Stomach (tissue), 8 donors: ENCODE measurements at regions not wholly inside any gene's neighbourhood (a gene's known extent, or its start where the extent isn't known, plus 50 kb on each side); places are given as distances from the start of the nearest gene placed in this dataset.
"Not testable (repeated sequence)": the region's sequence is repeated elsewhere in the genome, so short reads cannot be mapped to it uniquely, and the experiment has no call there.

Experiments used
- DNase-seq, 2 donors: peaks; one replicate each; pipeline versions ENCODE4 v3.0.0 to v3.0.0-alpha.2; 2013 to 2019
- H3K27ac ChIP-seq, 5 donors: fragments of 200-600 bp in 4 of 5; sonication (generic) in 4 of 5; one replicate each; pipeline ENCODE4 v1.5.1; 2013 to 2019; ENCODE audit warnings: mild to moderate bottlenecking in 1 of 5, moderate library complexity in 1 of 5
- H3K27me3 ChIP-seq, 3 donors: fragments of 200-600 bp; sonication (generic); one replicate each; pipeline ENCODE4 v1.5.1; 2017 to 2019; ENCODE audit warnings: mixed run types in 1 of 3
- H3K36me3 ChIP-seq, 4 donors: fragments of 200-600 bp; sonication (generic); 1 replicate in 3 of 4; 2 replicates in 1 of 4; pipeline ENCODE4 v1.5.1; 2016 to 2019
- H3K4me1 ChIP-seq, 4 donors: fragments of 200-600 bp; sonication (generic); one replicate each; pipeline ENCODE4 v1.5.1; 2016 to 2019
- H3K4me3 ChIP-seq, 4 donors: fragments of 200-600 bp; sonication (generic) in 3 of 4; one replicate each; pipeline ENCODE4 v1.5.1; 2016 to 2019; ENCODE audit warnings: mild to moderate bottlenecking in 1 of 4
- H3K9me3 ChIP-seq, 4 donors: fragments of 200-600 bp; sonication (generic); one replicate each; pipeline ENCODE4 v1.5.1; 2016 to 2019
- CTCF ChIP-seq, 7 experiments: fragments of 450-650 bp in 4 of 7; fragments of 200-600 bp in 3 of 7; sonication (generic) in 3 of 7; IDR thresholded peaks; one replicate each; pipeline ENCODE4 v1.5.1; 2016 to 2019; ENCODE audit warnings: antibody characterized with exemption in 7 of 7, control low read depth in 2 of 7, mild to moderate bottlenecking in 1 of 7
- EP300 ChIP-seq: sonication (generic); formaldehyde crosslinking; IDR thresholded peaks from one replicate; pipeline ENCODE4 v1.6.1; 2017; ENCODE audit warnings: antibody characterized with exemption
- POLR2A ChIP-seq, 4 donors: fragments of 450-650 bp; IDR thresholded peaks; one replicate each; pipeline ENCODE4 v1.6.1; 2016; ENCODE audit warnings: antibody characterized with exemption in 4 of 4, control low read depth in 2 of 4, mild to moderate bottlenecking in 1 of 4, moderate library complexity in 1 of 4
- POLR2AphosphoS5 ChIP-seq, 3 donors: sonication (generic); formaldehyde crosslinking; IDR thresholded peaks; one replicate each; pipeline ENCODE4 v1.6.1; 2016; ENCODE audit warnings: antibody characterized with exemption in 3 of 3
- WGBS, 5 donors: extraction: QIAGEN DNeasy Blood & Tissue Kit in 3 of 5; methylation state at CpG; one replicate each; pipeline versions ENCODE4 v1.1.5 to v1.1.7; 2013 to 2018; 5-methylcytosine and 5-hydroxymethylcytosine counted together
- intact Hi-C: fragments of 100-400 bp; cut with DNase I; formaldehyde crosslinking; loops from one replicate; pipeline ENCODE4 v1.15.1; 2023; ENCODE audit warnings: low total_unique reads
- donor health status: healthy with polysubstance abuse.
- donor health status: Bipolar disorder and iron deficiency.
- donor health status: healthy.

- 80 to 95% (median 91%) methylated on average over 5 of the region's 5 CpGs for WGBS, 5 donors
- intact Hi-C loops, result no loop called here
- no peaks in the 10 kb centered on the region for H3K27me3 ChIP-seq
- no peak for DNase-seq
- H3K9me3 ChIP-seq, result no peaks in the 10 kb centered on the region
- TF ChIP-seq POLR2AphosphoS5 (IDR thresholded peaks at IDR 0.05), result no peak
- TF ChIP-seq POLR2A (IDR thresholded peaks at IDR 0.05), result no peak
- no peak for TF ChIP-seq CTCF (IDR thresholded peaks at IDR 0.05)
- no peak for TF ChIP-seq EP300
- H3K27ac ChIP-seq, result no peak overlapping the region
- no peak overlapping the region for H3K4me3 ChIP-seq
- H3K4me1 ChIP-seq, result no peaks in the 10 kb centered on the region
- H3K36me3 ChIP-seq, result no peaks in the 10 kb centered on the region
Measured at GRCh38 chr3:144893980-144894379, 922.4 kb downstream of the DIPK2A start.

- WGBS, 5 donors, result 74 to 91% (median 86%) methylated on average over 2 of the region's 2 CpGs
- Histone ChIP-seq H3K9me3 (no peaks in the 10 kb centered on the region), H3K4me1 (no peaks in the 10 kb centered on the region), H3K27me3 (no peaks in the 10 kb centered on the region), H3K27ac (no peak overlapping the region), H3K36me3 (no peaks in the 10 kb centered on the region), H3K4me3 (no peak overlapping the region)
- intact Hi-C loops, result no loop called here
- no peak for DNase-seq
- TF ChIP-seq CTCF (IDR thresholded peaks at IDR 0.05) (no peak), POLR2AphosphoS5 (IDR thresholded peaks at IDR 0.05) (no peak)
Measured at GRCh38 chr3:144894576-144894975, 923.0 kb downstream of the DIPK2A start.

- Histone ChIP-seq H3K36me3 (no peaks in the 10 kb centered on the region), H3K4me1 (no peaks in the 10 kb centered on the region), H3K27ac (no peak overlapping the region), H3K4me3 (no peak overlapping the region), H3K27me3 (no peaks in the 10 kb centered on the region), H3K9me3 (peaks cover 0 to 17% (median 4%) of the 10 kb centered on the region in 4 donors)
- DNase-seq, result no peak
- intact Hi-C loops, result no loop called here
- TF ChIP-seq POLR2A (IDR thresholded peaks at IDR 0.05), result no peak
- no peak for TF ChIP-seq CTCF (IDR thresholded peaks at IDR 0.05)
- TF ChIP-seq EP300, result no peak
- no peak for TF ChIP-seq POLR2AphosphoS5 (IDR thresholded peaks at IDR 0.05)
Measured at GRCh38 chr3:144900366-144900765, 928.7 kb downstream of the DIPK2A start.

- H3K4me1 ChIP-seq, H3K27ac ChIP-seq, H3K36me3 ChIP-seq, H3K4me3 ChIP-seq, H3K27me3 ChIP-seq, DNase-seq, intact Hi-C loops: not testable (repeated sequence)
- peaks cover 0 to 25% (median 10%) of the 10 kb centered on the region in 4 donors for H3K9me3 ChIP-seq
- WGBS, 5 donors, result 26 to 44% (median 29%) methylated on average over 3 of the region's 3 CpGs
Measured at GRCh38 chr3:144907581-144907980, 936.0 kb downstream of the DIPK2A start.

GRCh38 chr3:144912968-144913367 is 941.3 kb downstream of the DIPK2A start:
- Histone ChIP-seq H3K36me3 (no peaks in the 10 kb centered on the region), H3K9me3 (peaks cover 0 to 7% (median 6%) of the 10 kb centered on the region in 4 donors), H3K4me3 (no peak overlapping the region), H3K4me1 (no peaks in the 10 kb centered on the region), H3K27ac (no peak overlapping the region), H3K27me3 (no peaks in the 10 kb centered on the region)
- intact Hi-C loops, result no loop called here
- TF ChIP-seq POLR2AphosphoS5 (IDR thresholded peaks at IDR 0.05), result no peak
- no peak for TF ChIP-seq POLR2A (IDR thresholded peaks at IDR 0.05)
- no peak for TF ChIP-seq EP300
- TF ChIP-seq CTCF (IDR thresholded peaks at IDR 0.05), result no peak
- DNase-seq, result no peak
- WGBS, 5 donors, result 83 to 94% (median 89%) methylated on average over 7 of the region's 7 CpGs
